AG04450 (cell line): ENCODE measurements at regions not wholly inside any gene's neighbourhood (a gene's known extent, or its start where the extent isn't known, plus 50 kb on each side); places are given as distances from the start of the nearest gene placed in this dataset.

Experiments used
- CTCF ChIA-PET: fragments of 300-600, 350-600 bp; formaldehyde crosslinking; extraction: SDS; loops from one replicate; lab custom pipeline; 2022; ENCODE audit warnings: antibody characterized with exemption, inconsistent platforms; lab: Charles Lee
- POLR2A ChIA-PET: fragments of 350-600 bp; formaldehyde crosslinking; extraction: SDS; loops from one replicate; lab custom pipeline; 2021; ENCODE audit warnings: antibody characterized with exemption, inconsistent platforms; lab: Yijun Ruan, JAX
- DNase-seq: peaks from one replicate; pipeline ENCODE4 v3.0.0-alpha.2; 2011; ENCODE audit warnings: low read depth, low spot score
- H3K27ac ChIP-seq: one replicate; pipeline ENCODE4 v1.5.1; 2012; ENCODE audit warnings: low read depth, low read length, control low read depth
- H3K27me3 ChIP-seq: one replicate; pipeline ENCODE4 v1.6.0; 2012; ENCODE audit warnings: low read length; ENCODE audit not compliant: control insufficient read depth, insufficient read depth
- H3K4me3 ChIP-seq: 2 replicates; pipeline ENCODE4 v1.5.1; 2011; ENCODE audit warnings: mild to moderate bottlenecking, low read depth, low read length, control low read depth
- H3K9me3 ChIP-seq: 2 replicates; pipeline ENCODE4 v1.5.1; 2012; ENCODE audit warnings: low read length; ENCODE audit not compliant: control insufficient read depth, insufficient read depth
- TF ChIP-seq, protein P1 (sequence below): IDR thresholded peaks from 2 replicates; pipeline ENCODE4 v1.5.1; 2011; ENCODE audit warnings: low read depth, low read length, control low read depth, inconsistent platforms

DNA sequence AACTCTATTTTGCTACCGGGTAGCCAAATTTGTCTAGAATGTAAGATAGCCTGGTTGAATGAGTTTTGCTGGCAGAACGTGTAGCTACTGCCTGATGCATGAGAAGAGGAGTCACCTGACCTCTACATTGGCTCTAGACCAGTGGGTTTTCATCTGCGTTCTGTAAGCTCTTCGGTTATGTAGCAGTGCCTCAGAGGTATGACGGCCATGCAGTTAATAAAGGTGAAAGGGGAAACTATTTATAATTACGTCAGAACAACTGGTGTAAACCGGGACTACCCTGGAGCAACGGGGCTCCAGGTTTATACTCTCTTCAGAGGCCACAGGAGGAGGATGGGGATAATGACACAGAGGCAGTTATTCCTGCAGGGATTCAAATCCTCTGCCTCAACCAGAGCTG lies 173.4 kb upstream of the KITLG start:
- Histone ChIP-seq H3K27me3 (no peaks in the 10 kb centered on the region), H3K9me3 (no peaks in the 10 kb centered on the region), H3K4me3 (no peak overlapping the region), H3K27ac (no peak overlapping the region)
- CTCF ChIA-PET, result no interaction called here
- TF ChIP-seq, protein P1, sequence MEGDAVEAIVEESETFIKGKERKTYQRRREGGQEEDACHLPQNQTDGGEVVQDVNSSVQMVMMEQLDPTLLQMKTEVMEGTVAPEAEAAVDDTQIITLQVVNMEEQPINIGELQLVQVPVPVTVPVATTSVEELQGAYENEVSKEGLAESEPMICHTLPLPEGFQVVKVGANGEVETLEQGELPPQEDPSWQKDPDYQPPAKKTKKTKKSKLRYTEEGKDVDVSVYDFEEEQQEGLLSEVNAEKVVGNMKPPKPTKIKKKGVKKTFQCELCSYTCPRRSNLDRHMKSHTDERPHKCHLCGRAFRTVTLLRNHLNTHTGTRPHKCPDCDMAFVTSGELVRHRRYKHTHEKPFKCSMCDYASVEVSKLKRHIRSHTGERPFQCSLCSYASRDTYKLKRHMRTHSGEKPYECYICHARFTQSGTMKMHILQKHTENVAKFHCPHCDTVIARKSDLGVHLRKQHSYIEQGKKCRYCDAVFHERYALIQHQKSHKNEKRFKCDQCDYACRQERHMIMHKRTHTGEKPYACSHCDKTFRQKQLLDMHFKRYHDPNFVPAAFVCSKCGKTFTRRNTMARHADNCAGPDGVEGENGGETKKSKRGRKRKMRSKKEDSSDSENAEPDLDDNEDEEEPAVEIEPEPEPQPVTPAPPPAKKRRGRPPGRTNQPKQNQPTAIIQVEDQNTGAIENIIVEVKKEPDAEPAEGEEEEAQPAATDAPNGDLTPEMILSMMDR, result no peak
- POLR2A ChIA-PET, result no interaction called here
- no peak for DNase-seq

DNA sequence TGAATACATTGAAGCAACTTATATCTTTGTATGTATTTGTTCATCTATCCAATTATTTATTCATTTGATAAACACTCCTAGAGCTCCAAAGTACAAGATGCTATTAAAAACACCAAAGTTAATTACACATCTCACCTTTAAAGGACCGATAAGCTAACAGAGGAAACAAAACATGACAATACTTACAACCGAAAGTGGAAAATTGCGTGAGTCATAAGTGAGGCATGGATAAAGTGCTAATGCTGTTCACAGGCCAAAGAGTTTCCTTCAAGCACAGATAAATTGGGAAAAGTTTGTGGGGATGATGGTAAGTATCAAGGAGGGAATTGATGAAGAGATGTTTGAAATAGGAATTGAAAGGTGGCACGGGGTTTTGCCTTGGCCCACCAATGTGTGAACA lies 172.8 kb upstream of the KITLG start:
- DNase-seq, result no peak
- H3K27me3 ChIP-seq, result no peaks in the 10 kb centered on the region
- ChIA-PET CTCF (no interaction called here), POLR2A (no interaction called here)
- H3K27ac ChIP-seq, result no peak overlapping the region
- H3K9me3 ChIP-seq, result no peaks in the 10 kb centered on the region
- H3K4me3 ChIP-seq, result no peak overlapping the region
- TF ChIP-seq, protein P1, result no peak

DNA sequence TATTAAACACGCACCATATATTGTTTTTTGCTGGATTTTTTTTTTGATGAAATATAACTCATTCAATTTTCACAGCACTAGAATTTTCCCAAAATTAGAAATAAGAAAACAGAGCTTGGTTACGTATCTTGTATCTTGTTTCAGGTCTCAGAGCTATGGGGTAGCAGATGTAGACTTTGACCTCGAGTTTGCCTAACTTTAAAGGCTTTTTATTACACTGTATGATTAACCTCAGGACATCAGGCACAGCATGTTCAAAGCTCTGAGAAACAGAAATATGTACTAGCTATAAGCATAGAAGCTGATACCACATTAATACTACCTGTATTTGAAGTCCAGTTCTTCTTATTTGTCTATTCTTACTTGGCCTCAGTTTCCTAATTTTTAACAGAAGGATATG lies 171.9 kb upstream of the KITLG start:
- CTCF ChIA-PET, result interaction anchor here (0.7 kb wide), 1 partner anchor 158 kb away, joined by 3 read pairs; no protein-coding TSS in a partner anchor
- POLR2A ChIA-PET, result no interaction called here
- H3K27me3 ChIP-seq, result no peaks in the 10 kb centered on the region

DNA sequence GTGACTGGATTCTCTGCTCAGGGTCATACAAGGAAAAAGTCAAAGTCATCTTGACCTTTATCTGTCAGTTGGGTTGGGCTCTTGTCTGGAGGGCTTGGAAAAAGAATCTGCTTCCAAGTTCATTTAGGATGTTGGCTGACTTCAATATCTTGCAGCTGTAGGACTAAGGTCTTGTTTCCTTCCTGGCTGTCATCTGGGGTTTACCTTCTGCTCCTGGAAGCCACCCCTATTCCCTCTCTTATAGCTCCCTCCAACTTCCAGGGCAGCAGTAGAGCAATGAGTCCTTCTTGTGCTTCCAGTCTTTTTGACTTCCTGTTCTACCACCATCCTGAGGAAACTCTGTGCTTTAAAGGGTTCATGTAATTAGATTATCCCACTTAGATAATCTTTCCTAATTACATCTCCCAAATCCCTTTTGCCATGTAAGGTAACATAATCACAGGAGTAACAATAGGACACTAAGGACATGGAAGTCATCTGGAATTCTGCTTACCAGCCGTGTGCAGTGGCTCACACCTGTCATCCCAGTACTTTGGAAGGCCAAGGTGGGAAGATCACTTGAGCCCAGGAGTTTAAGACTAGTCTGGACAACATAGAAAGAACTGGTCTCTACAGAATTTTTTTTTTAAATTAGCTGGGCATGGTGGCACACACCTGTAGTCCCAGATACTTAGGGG lies 170.7 kb upstream of the KITLG start:
- Histone ChIP-seq H3K27ac (no peak overlapping the region), H3K9me3 (no peaks in the 10 kb centered on the region), H3K27me3 (no peaks in the 10 kb centered on the region), H3K4me3 (no peak overlapping the region)
- TF ChIP-seq, protein P1, result no peak
- ChIA-PET POLR2A (no interaction called here), CTCF (interaction anchor here (0.7 kb wide), 1 partner anchor 157 kb away, joined by 3 read pairs; no protein-coding TSS in a partner anchor)
- no peak for DNase-seq

More for the DNA sequence above, 171.9 kb upstream of the KITLG start:
- Histone ChIP-seq H3K9me3 (no peaks in the 10 kb centered on the region), H3K27ac (no peak overlapping the region), H3K4me3 (no peak overlapping the region)
- no peak for DNase-seq
- TF ChIP-seq, protein P1, result no peak

DNA sequence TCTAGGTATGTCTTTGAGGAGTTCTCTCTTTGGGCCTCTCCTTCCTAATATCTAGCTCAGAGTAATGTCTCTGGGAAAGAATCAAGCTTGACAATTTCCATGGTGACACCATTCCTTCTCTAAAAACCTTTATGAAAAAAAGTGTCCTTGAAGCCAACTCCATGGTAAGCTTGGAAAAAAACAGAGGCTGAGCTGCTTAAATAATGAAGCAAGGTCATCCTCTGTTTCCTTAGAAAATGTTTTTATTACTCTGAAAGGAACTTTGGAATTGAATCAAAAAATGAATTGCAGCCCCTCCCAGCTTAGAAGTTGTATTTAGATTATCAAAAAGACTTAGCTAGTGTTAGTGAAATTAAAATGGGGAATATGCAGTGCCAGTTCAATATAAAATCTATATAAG lies 166.1 kb upstream of the KITLG start:
- POLR2A ChIA-PET, result no interaction called here

More for the DNA sequence above, 166.1 kb upstream of the KITLG start:
- no peaks in the 10 kb centered on the region for H3K9me3 ChIP-seq
- TF ChIP-seq, protein P1, result no peak
- DNase-seq, result no peak
- CTCF ChIA-PET, result interaction anchor here (0.9 kb wide), 1 partner anchor 21 kb away, joined by 3 read pairs; no protein-coding TSS in a partner anchor
- no peak overlapping the region for H3K27ac ChIP-seq
- no peak overlapping the region for H3K4me3 ChIP-seq
- H3K27me3 ChIP-seq, result no peaks in the 10 kb centered on the region
